Liver (tissue), 3 donors: ENCODE measurements at regions not wholly inside any gene's neighbourhood (a gene's known extent, or its start where the extent isn't known, plus 50 kb on each side); places are given as distances from the start of the nearest gene placed in this dataset.

Experiments
- FOXA1 ChIP-seq: IDR thresholded peaks from 2 replicates; pipeline ENCODE4 v1.6.1; 2016; ENCODE audit warnings: antibody characterized with exemption
- FOXA2 ChIP-seq: IDR thresholded peaks from 2 replicates; pipeline ENCODE4 v1.6.1; 2016; ENCODE audit warnings: antibody characterized with exemption
- GABPA ChIP-seq, 2 donors: IDR thresholded peaks in 1 of 2; conservative IDR thresholded peaks in 1 of 2; 2 replicates each; pipeline ENCODE4 v1.6.1; 2016; ENCODE audit warnings: antibody characterized with exemption in 2 of 2, mild to moderate bottlenecking in 1 of 2, moderate library complexity in 1 of 2
- JUND ChIP-seq, 2 donors: IDR thresholded peaks; 2 replicates each; pipeline ENCODE4 v1.6.1; 2016; ENCODE audit warnings: antibody characterized with exemption in 2 of 2
- RAD21 ChIP-seq, 2 donors: IDR thresholded peaks; 2 replicates each; pipeline ENCODE4 v1.6.1; 2016; ENCODE audit warnings: antibody characterized with exemption in 2 of 2, mild to moderate bottlenecking in 2 of 2
- RXRA ChIP-seq, 2 donors: IDR thresholded peaks; 2 replicates each; pipeline ENCODE4 v1.6.1; 2017 to 2018; ENCODE audit warnings: antibody characterized with exemption in 2 of 2, mild to moderate bottlenecking in 1 of 2
- SP1 ChIP-seq: IDR thresholded peaks from 2 replicates; pipeline ENCODE4 v1.6.1; 2018; ENCODE audit warnings: antibody characterized with exemption, mild to moderate bottlenecking
- TAF1 ChIP-seq: conservative IDR thresholded peaks from 2 replicates; pipeline ENCODE4 v1.6.1; 2016; ENCODE audit warnings: antibody characterized with exemption, mild to moderate bottlenecking
- YY1 ChIP-seq: IDR thresholded peaks from 2 replicates; pipeline ENCODE4 v1.6.1; 2016; ENCODE audit warnings: antibody characterized with exemption, mild to moderate bottlenecking
- TF ChIP-seq, protein P1 (sequence below): fragments of 150-350 bp; IDR thresholded peaks from 2 replicates; pipeline ENCODE4 v1.5.1; 2017; ENCODE audit warnings: improper control_type of control experiment, low read depth, low read length; ENCODE audit not compliant: missing input control
- TF ChIP-seq, protein P2 (sequence below): IDR thresholded peaks from 2 replicates; pipeline ENCODE4 v1.6.1; 2016; ENCODE audit warnings: antibody characterized with exemption, mild to moderate bottlenecking
- TF ChIP-seq, protein P3 (sequence below): IDR thresholded peaks from 2 replicates; pipeline ENCODE4 v1.6.1; 2016; ENCODE audit warnings: antibody characterized with exemption
- TF ChIP-seq, protein P4 (sequence below): IDR thresholded peaks from 2 replicates; pipeline ENCODE4 v1.6.1; 2016; ENCODE audit warnings: antibody characterized with exemption
- TF ChIP-seq, protein P5 (sequence below): IDR thresholded peaks from 2 replicates; pipeline ENCODE4 v1.6.1; 2016; ENCODE audit warnings: antibody characterized with exemption
- donor health status: healthy.
- donor health status: healthy.

DNA sequence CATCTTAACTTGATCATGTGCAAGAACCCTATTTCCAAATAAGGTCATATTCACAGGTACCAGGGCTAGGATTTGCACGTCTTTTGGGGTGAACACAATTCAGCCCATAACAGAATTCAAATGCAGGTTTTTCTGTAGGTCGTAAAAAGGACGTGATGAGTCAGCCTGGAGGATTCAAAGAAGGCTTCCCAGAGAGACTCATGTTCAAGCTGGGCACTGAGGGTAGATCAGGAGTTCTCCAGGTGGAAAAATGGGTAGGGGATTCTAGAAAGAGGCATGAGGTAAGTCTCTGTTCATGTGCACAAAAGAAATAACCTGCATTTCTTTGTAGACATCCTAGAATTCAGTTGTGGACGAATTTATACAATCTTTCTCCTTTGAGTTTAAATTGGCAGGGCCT is 160.4 kb downstream of the RPS24 start:
- TF ChIP-seq, protein P1, sequence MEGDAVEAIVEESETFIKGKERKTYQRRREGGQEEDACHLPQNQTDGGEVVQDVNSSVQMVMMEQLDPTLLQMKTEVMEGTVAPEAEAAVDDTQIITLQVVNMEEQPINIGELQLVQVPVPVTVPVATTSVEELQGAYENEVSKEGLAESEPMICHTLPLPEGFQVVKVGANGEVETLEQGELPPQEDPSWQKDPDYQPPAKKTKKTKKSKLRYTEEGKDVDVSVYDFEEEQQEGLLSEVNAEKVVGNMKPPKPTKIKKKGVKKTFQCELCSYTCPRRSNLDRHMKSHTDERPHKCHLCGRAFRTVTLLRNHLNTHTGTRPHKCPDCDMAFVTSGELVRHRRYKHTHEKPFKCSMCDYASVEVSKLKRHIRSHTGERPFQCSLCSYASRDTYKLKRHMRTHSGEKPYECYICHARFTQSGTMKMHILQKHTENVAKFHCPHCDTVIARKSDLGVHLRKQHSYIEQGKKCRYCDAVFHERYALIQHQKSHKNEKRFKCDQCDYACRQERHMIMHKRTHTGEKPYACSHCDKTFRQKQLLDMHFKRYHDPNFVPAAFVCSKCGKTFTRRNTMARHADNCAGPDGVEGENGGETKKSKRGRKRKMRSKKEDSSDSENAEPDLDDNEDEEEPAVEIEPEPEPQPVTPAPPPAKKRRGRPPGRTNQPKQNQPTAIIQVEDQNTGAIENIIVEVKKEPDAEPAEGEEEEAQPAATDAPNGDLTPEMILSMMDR = no peak
- TF ChIP-seq TAF1 = no peak
- no peak for TF ChIP-seq GABPA (IDR thresholded peaks at IDR 0.05 in 1 of 2, conservative IDR thresholded peaks at IDR 0.05 in 1 of 2)
- no peak for TF ChIP-seq RXRA (IDR thresholded peaks at IDR 0.05)
- TF ChIP-seq YY1 = no peak
- no peak for TF ChIP-seq FOXA1
- TF ChIP-seq, protein P2, sequence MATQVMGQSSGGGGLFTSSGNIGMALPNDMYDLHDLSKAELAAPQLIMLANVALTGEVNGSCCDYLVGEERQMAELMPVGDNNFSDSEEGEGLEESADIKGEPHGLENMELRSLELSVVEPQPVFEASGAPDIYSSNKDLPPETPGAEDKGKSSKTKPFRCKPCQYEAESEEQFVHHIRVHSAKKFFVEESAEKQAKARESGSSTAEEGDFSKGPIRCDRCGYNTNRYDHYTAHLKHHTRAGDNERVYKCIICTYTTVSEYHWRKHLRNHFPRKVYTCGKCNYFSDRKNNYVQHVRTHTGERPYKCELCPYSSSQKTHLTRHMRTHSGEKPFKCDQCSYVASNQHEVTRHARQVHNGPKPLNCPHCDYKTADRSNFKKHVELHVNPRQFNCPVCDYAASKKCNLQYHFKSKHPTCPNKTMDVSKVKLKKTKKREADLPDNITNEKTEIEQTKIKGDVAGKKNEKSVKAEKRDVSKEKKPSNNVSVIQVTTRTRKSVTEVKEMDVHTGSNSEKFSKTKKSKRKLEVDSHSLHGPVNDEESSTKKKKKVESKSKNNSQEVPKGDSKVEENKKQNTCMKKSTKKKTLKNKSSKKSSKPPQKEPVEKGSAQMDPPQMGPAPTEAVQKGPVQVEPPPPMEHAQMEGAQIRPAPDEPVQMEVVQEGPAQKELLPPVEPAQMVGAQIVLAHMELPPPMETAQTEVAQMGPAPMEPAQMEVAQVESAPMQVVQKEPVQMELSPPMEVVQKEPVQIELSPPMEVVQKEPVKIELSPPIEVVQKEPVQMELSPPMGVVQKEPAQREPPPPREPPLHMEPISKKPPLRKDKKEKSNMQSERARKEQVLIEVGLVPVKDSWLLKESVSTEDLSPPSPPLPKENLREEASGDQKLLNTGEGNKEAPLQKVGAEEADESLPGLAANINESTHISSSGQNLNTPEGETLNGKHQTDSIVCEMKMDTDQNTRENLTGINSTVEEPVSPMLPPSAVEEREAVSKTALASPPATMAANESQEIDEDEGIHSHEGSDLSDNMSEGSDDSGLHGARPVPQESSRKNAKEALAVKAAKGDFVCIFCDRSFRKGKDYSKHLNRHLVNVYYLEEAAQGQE = no peak
- TF ChIP-seq SP1 = no peak
- TF ChIP-seq, protein P3, sequence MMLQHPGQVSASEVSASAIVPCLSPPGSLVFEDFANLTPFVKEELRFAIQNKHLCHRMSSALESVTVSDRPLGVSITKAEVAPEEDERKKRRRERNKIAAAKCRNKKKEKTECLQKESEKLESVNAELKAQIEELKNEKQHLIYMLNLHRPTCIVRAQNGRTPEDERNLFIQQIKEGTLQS = no peak
- no peak for TF ChIP-seq FOXA2
- no peak for TF ChIP-seq RAD21 (IDR thresholded peaks at IDR 0.05)
- TF ChIP-seq, protein P4, sequence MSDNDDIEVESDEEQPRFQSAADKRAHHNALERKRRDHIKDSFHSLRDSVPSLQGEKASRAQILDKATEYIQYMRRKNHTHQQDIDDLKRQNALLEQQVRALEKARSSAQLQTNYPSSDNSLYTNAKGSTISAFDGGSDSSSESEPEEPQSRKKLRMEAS = no peak
- TF ChIP-seq, protein P5, sequence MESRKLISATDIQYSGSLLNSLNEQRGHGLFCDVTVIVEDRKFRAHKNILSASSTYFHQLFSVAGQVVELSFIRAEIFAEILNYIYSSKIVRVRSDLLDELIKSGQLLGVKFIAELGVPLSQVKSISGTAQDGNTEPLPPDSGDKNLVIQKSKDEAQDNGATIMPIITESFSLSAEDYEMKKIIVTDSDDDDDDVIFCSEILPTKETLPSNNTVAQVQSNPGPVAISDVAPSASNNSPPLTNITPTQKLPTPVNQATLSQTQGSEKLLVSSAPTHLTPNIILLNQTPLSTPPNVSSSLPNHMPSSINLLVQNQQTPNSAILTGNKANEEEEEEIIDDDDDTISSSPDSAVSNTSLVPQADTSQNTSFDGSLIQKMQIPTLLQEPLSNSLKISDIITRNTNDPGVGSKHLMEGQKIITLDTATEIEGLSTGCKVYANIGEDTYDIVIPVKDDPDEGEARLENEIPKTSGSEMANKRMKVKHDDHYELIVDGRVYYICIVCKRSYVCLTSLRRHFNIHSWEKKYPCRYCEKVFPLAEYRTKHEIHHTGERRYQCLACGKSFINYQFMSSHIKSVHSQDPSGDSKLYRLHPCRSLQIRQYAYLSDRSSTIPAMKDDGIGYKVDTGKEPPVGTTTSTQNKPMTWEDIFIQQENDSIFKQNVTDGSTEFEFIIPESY = no peak
- no peak for TF ChIP-seq JUND (IDR thresholded peaks at IDR 0.05)
